ENCODE measurements at regions not wholly inside any gene's neighbourhood (a gene's known extent, or its start where the extent isn't known, plus 50 kb on each side); places are given as distances from the start of the nearest gene placed in this dataset.

GRCh38 chr6:113299531-113299930 lies 557.6 kb upstream of the MARCKS start:
- H3K27ac ChIP-seq (ENCODE audit: insufficient read depth, low read depth, low read length): no peak overlapping the region
- BruUV-seq (replicated peaks): no TSS peak
- dilution Hi-C loops (cut with MboI; ENCODE audit: extremely low pct_ligation_motif_present, low sequenced_read_pairs) (no loop called here), intact Hi-C loops (cut with micrococcal nuclease) (no loop called here)
- H3K9me1 ChIP-seq (replicated peaks; ENCODE audit: control insufficient read depth, extremely low read depth, insufficient read depth, low read length): no peaks in the 10 kb centered on the region
- CTCF ChIA-PET: no interaction called here
- FAIRE-seq (no peak), DNase-seq (ENCODE audit: low read depth, low spot score) (no peak)
- no peaks in the 10 kb centered on the region for H3K79me2 ChIP-seq (ENCODE audit: control insufficient read depth, insufficient read depth, low read length)
- H3K4me3 ChIP-seq (replicated peaks in 1 of 3; ENCODE audit: insufficient read depth in 1 of 3, low read depth in 1 of 3, low read length in 3 of 3): no peak overlapping the region
- no peaks in the 10 kb centered on the region for H3K36me3 ChIP-seq (ENCODE audit: control insufficient read depth in 2 of 2, extremely low read depth in 1 of 2, insufficient read depth in 2 of 2, low read length in 2 of 2)
- no peaks in the 10 kb centered on the region for H3K27me3 ChIP-seq (ENCODE audit: control insufficient read depth in 2 of 2, insufficient read depth in 2 of 2, low read length in 2 of 2)
- no peaks in the 10 kb centered on the region for H3K9me3 ChIP-seq (replicated peaks; ENCODE audit: control insufficient read depth, insufficient read depth, low read length)
- POLR2A ChIA-PET: no interaction called here
- TF ChIP-seq MYC (IDR thresholded peaks at IDR 0.05; ENCODE audit: low read depth, low read length): no peak
- TF ChIP-seq POLR2A (IDR thresholded peaks at IDR 0.05; ENCODE audit: low read depth, low read length): no peak
- no peak for TF ChIP-seq EZH2 (IDR thresholded peaks at IDR 0.05; ENCODE audit: borderline replicate concordance, low read depth, low read length, severe bottlenecking)
- TF ChIP-seq POLR2AphosphoS5 (IDR thresholded peaks at IDR 0.05; ENCODE audit: insufficient read depth, low read depth, low read length): no peak
- no peak for TF ChIP-seq JUN (IDR thresholded peaks at IDR 0.05; ENCODE audit: borderline replicate concordance, insufficient read depth, insufficient read length, low read depth)
- no peak for TF ChIP-seq GATA2 (IDR thresholded peaks at IDR 0.05; ENCODE audit: insufficient read depth, insufficient read length, low read depth, low read length)
- TF ChIP-seq MAX (IDR thresholded peaks at IDR 0.05; ENCODE audit: insufficient read depth, insufficient read length): no peak
- no peak overlapping the region for H3K4me2 ChIP-seq (ENCODE audit: insufficient read depth, low read length)
- H3K9ac ChIP-seq (replicated peaks; ENCODE audit: extremely low read depth, insufficient read depth, low read length): no peak overlapping the region
- H4K20me1 ChIP-seq (replicated peaks; ENCODE audit: control insufficient read depth, extremely low read depth, insufficient read depth, low read length): no peaks in the 10 kb centered on the region
- H2AFZ ChIP-seq (ENCODE audit: low read depth, low read length): no peak overlapping the region
- H3K4me1 ChIP-seq (ENCODE audit: control insufficient read depth, extremely low read depth, insufficient read depth, low read length): no peaks in the 10 kb centered on the region

GRCh38 chr6:113301651-113302050 lies 555.5 kb upstream of the MARCKS start:
- H3K4me1 ChIP-seq (ENCODE audit: control insufficient read depth, extremely low read depth, insufficient read depth, low read length): no peaks in the 10 kb centered on the region
- POLR2A ChIA-PET: no interaction called here
- BruUV-seq (replicated peaks): no TSS peak
- no peaks in the 10 kb centered on the region for H3K36me3 ChIP-seq (ENCODE audit: control insufficient read depth in 2 of 2, extremely low read depth in 1 of 2, insufficient read depth in 2 of 2, low read length in 2 of 2)
- intact Hi-C loops (cut with micrococcal nuclease): no loop called here
- no peaks in the 10 kb centered on the region for H3K79me2 ChIP-seq (ENCODE audit: control insufficient read depth, insufficient read depth, low read length)
- H3K9ac ChIP-seq (replicated peaks; ENCODE audit: extremely low read depth, insufficient read depth, low read length): no peak overlapping the region
- no peaks in the 10 kb centered on the region for H3K9me3 ChIP-seq (replicated peaks; ENCODE audit: control insufficient read depth, insufficient read depth, low read length)
- no peak overlapping the region for H3K27ac ChIP-seq (ENCODE audit: insufficient read depth, low read depth, low read length)
- no peak overlapping the region for H3K4me2 ChIP-seq (ENCODE audit: insufficient read depth, low read length)
- CTCF ChIA-PET: no interaction called here
- no peaks in the 10 kb centered on the region for H4K20me1 ChIP-seq (replicated peaks; ENCODE audit: control insufficient read depth, extremely low read depth, insufficient read depth, low read length)
- dilution Hi-C loops (cut with MboI; ENCODE audit: extremely low pct_ligation_motif_present, low sequenced_read_pairs): no loop called here
- no peaks in the 10 kb centered on the region for H3K27me3 ChIP-seq (ENCODE audit: control insufficient read depth in 2 of 2, insufficient read depth in 2 of 2, low read length in 2 of 2)
- H3K9me1 ChIP-seq (replicated peaks; ENCODE audit: control insufficient read depth, extremely low read depth, insufficient read depth, low read length): no peaks in the 10 kb centered on the region
- no peak for DNase-seq (ENCODE audit: low read depth, low spot score)
- no peak for FAIRE-seq
- TF ChIP-seq FOS (IDR thresholded peaks at IDR 0.05; ENCODE audit: borderline replicate concordance, insufficient read depth, low read length) (no peak), MAX (IDR thresholded peaks at IDR 0.05; ENCODE audit: insufficient read depth, insufficient read length) (no peak), MYC (IDR thresholded peaks at IDR 0.05; ENCODE audit: low read depth, low read length) (no peak), POLR2AphosphoS5 (IDR thresholded peaks at IDR 0.05; ENCODE audit: insufficient read depth, low read depth, low read length) (no peak), GATA2 (IDR thresholded peaks at IDR 0.05; ENCODE audit: insufficient read depth, insufficient read length, low read depth, low read length) (no peak), JUN (IDR thresholded peaks at IDR 0.05; ENCODE audit: borderline replicate concordance, insufficient read depth, insufficient read length, low read depth) (no peak), EZH2 (IDR thresholded peaks at IDR 0.05; ENCODE audit: borderline replicate concordance, low read depth, low read length, severe bottlenecking) (no peak), CTCF (IDR thresholded peaks at IDR 0.05; ENCODE audit: extremely low read depth in 1 of 2, insufficient read depth in 1 of 2, low read depth in 1 of 2, low read length in 2 of 2) (no peak), POLR2A (IDR thresholded peaks at IDR 0.05; ENCODE audit: low read depth, low read length) (no peak)
- H3K4me3 ChIP-seq (replicated peaks in 1 of 3; ENCODE audit: insufficient read depth in 1 of 3, low read depth in 1 of 3, low read length in 3 of 3): no peak overlapping the region
- no peak overlapping the region for H2AFZ ChIP-seq (ENCODE audit: low read depth, low read length)

All from endothelial cell of umbilical vein (primary cell).